Endothelial cell of umbilical vein (primary cell): ENCODE measurements at regions not wholly inside any gene's neighbourhood (a gene's known extent, or its start where the extent isn't known, plus 50 kb on each side); places are given as distances from the start of the nearest gene placed in this dataset.

Source experiments
- BruUV-seq: library from RNA; stranded (reverse); fragments of 400-500 nt; replicated peaks from 2 replicates; lab custom pipeline; 2021; lab: Mats Ljungman, UMichigan
- CTCF ChIA-PET: fragments of 300-600, 350-600 bp; sonication (Branson Sonifier 250); formaldehyde crosslinking; loops from one replicate; lab custom pipeline; 2021; ENCODE audit warnings: antibody characterized with exemption, inconsistent platforms; lab: Charles Lee
- POLR2A ChIA-PET: fragments of 300-600, 350-600 bp; sonication (Branson Sonifier 250); formaldehyde crosslinking; loops from one replicate; lab custom pipeline; 2021; ENCODE audit warnings: antibody characterized with exemption, inconsistent platforms; lab: Charles Lee
- DNase-seq: peaks from one replicate; pipeline ENCODE4 v3.0.0-alpha.2; 2011; ENCODE audit warnings: low read depth, low spot score
- FAIRE-seq: peaks from 2 replicates; lab custom pipeline; 2011; peaks lifted over from hg19 to GRCh38; lab: Jason Lieb, UNC
- H2AFZ ChIP-seq: 2 replicates; pipeline ENCODE4 v1.6.0; 2012; ENCODE audit warnings: low read depth, low read length, control low read depth, inconsistent platforms
- H3K27ac ChIP-seq: 2 replicates; pipeline ENCODE4 v1.5.1; 2011; ENCODE audit warnings: low read depth, mild to moderate bottlenecking, control low read depth, low read length, moderate library complexity; ENCODE audit not compliant: insufficient read depth
- H3K27me3 ChIP-seq, 2 experiments: 2 replicates each; pipeline versions ENCODE4 v1.6.0 to v1.6.1; 2011; ENCODE audit warnings: low read length in 2 of 2, mixed read lengths in 1 of 2; ENCODE audit not compliant: control insufficient read depth in 2 of 2, insufficient read depth in 2 of 2
- H3K36me3 ChIP-seq, 2 experiments: 2 replicates in 1 of 2; 3 replicates in 1 of 2; pipeline ENCODE4 v1.5.1; 2011; ENCODE audit warnings: low read length in 2 of 2, mild to moderate bottlenecking in 1 of 2, moderate library complexity in 1 of 2; ENCODE audit not compliant: control insufficient read depth in 2 of 2, insufficient read depth in 2 of 2; ENCODE audit errors: extremely low read depth in 1 of 2
- H3K4me1 ChIP-seq: 3 replicates; pipeline ENCODE4 v1.5.1; 2011; ENCODE audit warnings: mild to moderate bottlenecking, low read length; ENCODE audit not compliant: control insufficient read depth, insufficient read depth; ENCODE audit errors: extremely low read depth
- H3K4me2 ChIP-seq: 2 replicates; pipeline ENCODE4 v1.6.1; 2011; ENCODE audit warnings: low read length, control low read depth, mixed read lengths; ENCODE audit not compliant: insufficient read depth
- H3K4me3 ChIP-seq, 3 experiments: fragments of 200-600 bp in 1 of 3; sonication (generic), shearing (Covaris generic) in 1 of 3; replicated peaks in 1 of 3; 2 replicates each; pipeline ENCODE4 v1.5.1; 2011 to 2016; ENCODE audit warnings: control low read depth in 3 of 3, low read length in 3 of 3, mild to moderate bottlenecking in 2 of 3, inconsistent platforms in 1 of 3, low read depth in 1 of 3, moderate library complexity in 1 of 3; ENCODE audit not compliant: insufficient read depth in 1 of 3
- H3K79me2 ChIP-seq: 2 replicates; pipeline ENCODE4 v1.6.0; 2012; ENCODE audit warnings: low read length, inconsistent platforms; ENCODE audit not compliant: control insufficient read depth, insufficient read depth
- H3K9ac ChIP-seq: replicated peaks from 2 replicates; pipeline ENCODE3; 2011; ENCODE audit warnings: low read length, control low read depth; ENCODE audit not compliant: insufficient read depth; ENCODE audit errors: extremely low read depth
- H3K9me1 ChIP-seq: replicated peaks from 3 replicates; pipeline ENCODE4 v1.6.0; 2011; ENCODE audit warnings: mild to moderate bottlenecking, low read length; ENCODE audit not compliant: control insufficient read depth, insufficient read depth; ENCODE audit errors: extremely low read depth
- H3K9me3 ChIP-seq: replicated peaks from 2 replicates; pipeline ENCODE4 v1.5.1; 2012; ENCODE audit warnings: low read length, inconsistent platforms; ENCODE audit not compliant: control insufficient read depth, insufficient read depth
- H4K20me1 ChIP-seq: replicated peaks from 2 replicates; pipeline ENCODE3; 2011; ENCODE audit warnings: mild to moderate bottlenecking, low read length; ENCODE audit not compliant: control insufficient read depth, insufficient read depth; ENCODE audit errors: extremely low read depth
- CTCF ChIP-seq, 2 donors: IDR thresholded peaks; 1 replicate in 1 of 2; 2 replicates in 1 of 2; pipeline ENCODE4 v1.5.1; 2011; ENCODE audit warnings: low read length in 2 of 2, mild to moderate bottlenecking in 2 of 2, moderate library complexity in 2 of 2, control low read depth in 1 of 2, inconsistent platforms in 1 of 2, low read depth in 1 of 2; ENCODE audit not compliant: insufficient read depth in 1 of 2; ENCODE audit errors: extremely low read depth in 1 of 2
- EZH2 ChIP-seq: IDR thresholded peaks from 2 replicates; pipeline ENCODE4 v1.6.1; 2012; ENCODE audit warnings: borderline replicate concordance, low read depth, mild to moderate bottlenecking, moderate library complexity, low read length, inconsistent platforms; ENCODE audit not compliant: severe bottlenecking
- FOS ChIP-seq: IDR thresholded peaks from 2 replicates; pipeline ENCODE4 v1.6.1; 2011; ENCODE audit warnings: mild to moderate bottlenecking, low read length, moderate library complexity, borderline replicate concordance; ENCODE audit not compliant: insufficient read depth
- GATA2 ChIP-seq: IDR thresholded peaks from 2 replicates; pipeline ENCODE4 v1.7.0; 2011; ENCODE audit warnings: low read depth, mild to moderate bottlenecking, moderate library complexity, mixed read lengths, low read length; ENCODE audit not compliant: insufficient read length, insufficient read depth
- JUN ChIP-seq: IDR thresholded peaks from 2 replicates; pipeline ENCODE4 v1.6.1; 2011; ENCODE audit warnings: borderline replicate concordance, low read depth; ENCODE audit not compliant: insufficient read length, insufficient read depth
- MAX ChIP-seq: IDR thresholded peaks from 2 replicates; pipeline ENCODE4 v1.6.1; 2011; ENCODE audit not compliant: insufficient read depth, insufficient read length
- MYC ChIP-seq: IDR thresholded peaks from one replicate; pipeline ENCODE4 v1.6.1; 2011; ENCODE audit warnings: mild to moderate bottlenecking, low read depth, low read length
- POLR2A ChIP-seq: IDR thresholded peaks from 2 replicates; pipeline ENCODE4 v1.6.1; 2012; ENCODE audit warnings: low read depth, mild to moderate bottlenecking, control low read depth, low read length
- POLR2AphosphoS5 ChIP-seq: IDR thresholded peaks from 2 replicates; pipeline ENCODE4 v1.6.1; 2012; ENCODE audit warnings: low read depth, mild to moderate bottlenecking, control low read depth, low read length, moderate library complexity; ENCODE audit not compliant: insufficient read depth
- dilution Hi-C: fragments of 300-500 bp; cut with MboI; formaldehyde crosslinking; loops from one replicate; pipeline ENCODE4 v1.15.0; 2019; ENCODE audit warnings: low sequenced_read_pairs; ENCODE audit not compliant: extremely low pct_ligation_motif_present
- intact Hi-C: fragments of 100-400 bp; cut with micrococcal nuclease; formaldehyde crosslinking; loops from one replicate; pipeline ENCODE4 v1.10.0; 2022

GRCh38 chr12:40525054-40525453 lies 167.2 kb upstream of the CNTN1 start:
- dilution Hi-C loops (no loop called here), intact Hi-C loops (no loop called here)
- Histone ChIP-seq H4K20me1 (no peaks in the 10 kb centered on the region), H3K9me1 (no peaks in the 10 kb centered on the region), H3K4me1 (no peaks in the 10 kb centered on the region), H3K79me2 (no peaks in the 10 kb centered on the region), H3K36me3 (no peaks in the 10 kb centered on the region), H2AFZ (no peak overlapping the region), H3K4me3 (no peak overlapping the region), H3K27me3 (no peaks in the 10 kb centered on the region), H3K9me3 (no peaks in the 10 kb centered on the region), H3K4me2 (no peak overlapping the region), H3K9ac (no peak overlapping the region), H3K27ac (no peak overlapping the region)
- FAIRE-seq, result no peak
- BruUV-seq, result no TSS peak
- no peak for DNase-seq
- no peak for TF ChIP-seq CTCF (IDR thresholded peaks at IDR 0.05; ENCODE audit: extremely low read depth in 1 of 2, insufficient read depth in 1 of 2, low read depth in 1 of 2, low read length in 2 of 2)
- TF ChIP-seq JUN, result no peak
- no peak for TF ChIP-seq POLR2A
- no peak for TF ChIP-seq MAX
- TF ChIP-seq FOS, result no peak
- no peak for TF ChIP-seq GATA2
- no peak for TF ChIP-seq POLR2AphosphoS5
- TF ChIP-seq EZH2, result no peak
- no peak for TF ChIP-seq MYC
- POLR2A ChIA-PET, result no interaction called here
- CTCF ChIA-PET, result no interaction called here
